Coronary artery (tissue), 2 donors: ENCODE measurements at regions not wholly inside any gene's neighbourhood (a gene's known extent, or its start where the extent isn't known, plus 50 kb on each side); places are given as distances from the start of the nearest gene placed in this dataset.

Experiments used
- DNase-seq: peaks from one replicate; pipeline ENCODE4 v3.0.0-alpha.2; 2017; ENCODE audit warnings: low spot score
- H3K27ac ChIP-seq, 2 donors: fragments of 200-600 bp; sonication (generic); one replicate each; pipeline ENCODE4 v1.5.1; 2016 to 2019
- H3K4me3 ChIP-seq: fragments of 200-600 bp; sonication (generic); 2 replicates; pipeline ENCODE4 v1.5.1; 2016; ENCODE audit warnings: mild to moderate bottlenecking, moderate library complexity
- CTCF ChIP-seq: fragments of 200-600 bp; sonication (generic); IDR thresholded peaks from one replicate; pipeline ENCODE4 v1.5.1; 2019; ENCODE audit warnings: antibody characterized with exemption

- no peak for TF ChIP-seq CTCF
- DNase-seq, result no peak
- H3K27ac ChIP-seq, result no peak overlapping the region
- H3K4me3 ChIP-seq, result no peak overlapping the region
Measured at GRCh38 chr10:58989486-58990039, 186.9 kb upstream of the PHYHIPL start.

- no peak for TF ChIP-seq CTCF
- no peak overlapping the region for H3K4me3 ChIP-seq
- DNase-seq, result no peak
- no peak overlapping the region for H3K27ac ChIP-seq
Measured at GRCh38 chr10:58990693-58991092, 185.8 kb upstream of the PHYHIPL start.

- no peak overlapping the region for H3K4me3 ChIP-seq
- no peak overlapping the region for H3K27ac ChIP-seq
- DNase-seq, result no peak
- TF ChIP-seq CTCF, result no peak
Measured at GRCh38 chr10:58991856-58992255, 184.6 kb upstream of the PHYHIPL start.

- Histone ChIP-seq H3K4me3 (no peak overlapping the region), H3K27ac (no peak overlapping the region)
- no peak for DNase-seq
- no peak for TF ChIP-seq CTCF
Measured at GRCh38 chr10:58992830-58993460, 183.5 kb upstream of the PHYHIPL start.

- no peak for TF ChIP-seq CTCF
- Histone ChIP-seq H3K4me3 (no peak overlapping the region), H3K27ac (no peak overlapping the region)
- no peak for DNase-seq
Measured at GRCh38 chr10:58993480-58994221, 182.8 kb upstream of the PHYHIPL start.

GRCh38 chr10:58994226-58995057 is 182.0 kb upstream of the PHYHIPL start:
- DNase-seq, result no peak
- no peak overlapping the region for H3K27ac ChIP-seq
- TF ChIP-seq CTCF, result no peak
- H3K4me3 ChIP-seq, result no peak overlapping the region
